GM23338 (cell line): ENCODE measurements at regions not wholly inside any gene's neighbourhood (a gene's known extent, or its start where the extent isn't known, plus 50 kb on each side); places are given as distances from the start of the nearest gene placed in this dataset.

ENCODE experiments used
- CREB1 ChIP-seq: fragments of 250-450 bp; sonication (Bioruptor Pico); IDR thresholded peaks from 2 replicates; pipeline ENCODE4 v1.5.0; 2020; ENCODE audit warnings: low read depth, mild to moderate bottlenecking, moderate library complexity
- CTCF ChIP-seq, 2 experiments: fragments of 200-600 bp in 1 of 2; sonication (generic) in 1 of 2; conservative IDR thresholded peaks; 2 replicates each; pipeline versions ENCODE4 v1.5.1 to v1.6.1; 2016 to 2017; ENCODE audit warnings: antibody characterized with exemption in 2 of 2, low read depth in 2 of 2, mild to moderate bottlenecking in 2 of 2, moderate library complexity in 1 of 2
- ETS1 ChIP-seq: IDR thresholded peaks from 2 replicates; pipeline ENCODE4 v1.6.1; 2016; ENCODE audit warnings: antibody characterized with exemption
- EZH2 ChIP-seq: fragments of 200-600 bp; sonication (generic); IDR thresholded peaks from one replicate; pipeline ENCODE4 v1.8.0; 2017; ENCODE audit warnings: antibody characterized with exemption, mild to moderate bottlenecking, low read depth; ENCODE audit not compliant: unreplicated experiment
- EZH2phosphoT487 ChIP-seq: fragments of 200-600 bp; sonication (generic); IDR thresholded peaks from one replicate; pipeline ENCODE4 v1.8.1; 2018; ENCODE audit warnings: antibody characterized with exemption; ENCODE audit not compliant: unreplicated experiment
- JUNB ChIP-seq: IDR thresholded peaks from one replicate; pipeline ENCODE4 v1.6.1; 2016; ENCODE audit warnings: antibody characterized with exemption; ENCODE audit not compliant: unreplicated experiment
- POLR2AphosphoS5 ChIP-seq: IDR thresholded peaks from 2 replicates; pipeline ENCODE4 v1.6.1; 2016; ENCODE audit warnings: antibody characterized with exemption, low read depth
- STAT1 ChIP-seq: IDR thresholded peaks from one replicate; pipeline ENCODE4 v1.6.1; 2016; ENCODE audit warnings: antibody characterized with exemption; ENCODE audit not compliant: unreplicated experiment
- ZNF331 ChIP-seq: fragments of 250-450 bp; sonication (Bioruptor Pico); IDR thresholded peaks from 2 replicates; pipeline ENCODE4 v1.5.0; 2020; ENCODE audit warnings: low read depth, mild to moderate bottlenecking, moderate library complexity
- TF ChIP-seq, protein P1 (sequence below): fragments of 250-450 bp; sonication (Bioruptor Pico); IDR thresholded peaks from 2 replicates; pipeline ENCODE4 v1.5.0; 2020; ENCODE audit warnings: mild to moderate bottlenecking, moderate library complexity
- TF ChIP-seq, protein P2 (sequence below): IDR thresholded peaks from one replicate; pipeline ENCODE4 v1.6.1; 2018; ENCODE audit warnings: antibody characterized with exemption; ENCODE audit not compliant: unreplicated experiment

GRCh38 chr2:82155469-82155868, 1850.9 kb upstream of the LRRTM1 start:
- TF ChIP-seq EZH2 (no peak), CTCF (conservative IDR thresholded peaks at IDR 0.05; ENCODE audit: low read depth in 2 of 2) (no peak), JUNB (no peak), POLR2AphosphoS5 (no peak), ZNF331 (CRISPR knock-in tag) (no peak), EZH2phosphoT487 (no peak), CREB1 (no peak), ETS1 (no peak), STAT1 (no peak)
- TF ChIP-seq, protein P1, sequence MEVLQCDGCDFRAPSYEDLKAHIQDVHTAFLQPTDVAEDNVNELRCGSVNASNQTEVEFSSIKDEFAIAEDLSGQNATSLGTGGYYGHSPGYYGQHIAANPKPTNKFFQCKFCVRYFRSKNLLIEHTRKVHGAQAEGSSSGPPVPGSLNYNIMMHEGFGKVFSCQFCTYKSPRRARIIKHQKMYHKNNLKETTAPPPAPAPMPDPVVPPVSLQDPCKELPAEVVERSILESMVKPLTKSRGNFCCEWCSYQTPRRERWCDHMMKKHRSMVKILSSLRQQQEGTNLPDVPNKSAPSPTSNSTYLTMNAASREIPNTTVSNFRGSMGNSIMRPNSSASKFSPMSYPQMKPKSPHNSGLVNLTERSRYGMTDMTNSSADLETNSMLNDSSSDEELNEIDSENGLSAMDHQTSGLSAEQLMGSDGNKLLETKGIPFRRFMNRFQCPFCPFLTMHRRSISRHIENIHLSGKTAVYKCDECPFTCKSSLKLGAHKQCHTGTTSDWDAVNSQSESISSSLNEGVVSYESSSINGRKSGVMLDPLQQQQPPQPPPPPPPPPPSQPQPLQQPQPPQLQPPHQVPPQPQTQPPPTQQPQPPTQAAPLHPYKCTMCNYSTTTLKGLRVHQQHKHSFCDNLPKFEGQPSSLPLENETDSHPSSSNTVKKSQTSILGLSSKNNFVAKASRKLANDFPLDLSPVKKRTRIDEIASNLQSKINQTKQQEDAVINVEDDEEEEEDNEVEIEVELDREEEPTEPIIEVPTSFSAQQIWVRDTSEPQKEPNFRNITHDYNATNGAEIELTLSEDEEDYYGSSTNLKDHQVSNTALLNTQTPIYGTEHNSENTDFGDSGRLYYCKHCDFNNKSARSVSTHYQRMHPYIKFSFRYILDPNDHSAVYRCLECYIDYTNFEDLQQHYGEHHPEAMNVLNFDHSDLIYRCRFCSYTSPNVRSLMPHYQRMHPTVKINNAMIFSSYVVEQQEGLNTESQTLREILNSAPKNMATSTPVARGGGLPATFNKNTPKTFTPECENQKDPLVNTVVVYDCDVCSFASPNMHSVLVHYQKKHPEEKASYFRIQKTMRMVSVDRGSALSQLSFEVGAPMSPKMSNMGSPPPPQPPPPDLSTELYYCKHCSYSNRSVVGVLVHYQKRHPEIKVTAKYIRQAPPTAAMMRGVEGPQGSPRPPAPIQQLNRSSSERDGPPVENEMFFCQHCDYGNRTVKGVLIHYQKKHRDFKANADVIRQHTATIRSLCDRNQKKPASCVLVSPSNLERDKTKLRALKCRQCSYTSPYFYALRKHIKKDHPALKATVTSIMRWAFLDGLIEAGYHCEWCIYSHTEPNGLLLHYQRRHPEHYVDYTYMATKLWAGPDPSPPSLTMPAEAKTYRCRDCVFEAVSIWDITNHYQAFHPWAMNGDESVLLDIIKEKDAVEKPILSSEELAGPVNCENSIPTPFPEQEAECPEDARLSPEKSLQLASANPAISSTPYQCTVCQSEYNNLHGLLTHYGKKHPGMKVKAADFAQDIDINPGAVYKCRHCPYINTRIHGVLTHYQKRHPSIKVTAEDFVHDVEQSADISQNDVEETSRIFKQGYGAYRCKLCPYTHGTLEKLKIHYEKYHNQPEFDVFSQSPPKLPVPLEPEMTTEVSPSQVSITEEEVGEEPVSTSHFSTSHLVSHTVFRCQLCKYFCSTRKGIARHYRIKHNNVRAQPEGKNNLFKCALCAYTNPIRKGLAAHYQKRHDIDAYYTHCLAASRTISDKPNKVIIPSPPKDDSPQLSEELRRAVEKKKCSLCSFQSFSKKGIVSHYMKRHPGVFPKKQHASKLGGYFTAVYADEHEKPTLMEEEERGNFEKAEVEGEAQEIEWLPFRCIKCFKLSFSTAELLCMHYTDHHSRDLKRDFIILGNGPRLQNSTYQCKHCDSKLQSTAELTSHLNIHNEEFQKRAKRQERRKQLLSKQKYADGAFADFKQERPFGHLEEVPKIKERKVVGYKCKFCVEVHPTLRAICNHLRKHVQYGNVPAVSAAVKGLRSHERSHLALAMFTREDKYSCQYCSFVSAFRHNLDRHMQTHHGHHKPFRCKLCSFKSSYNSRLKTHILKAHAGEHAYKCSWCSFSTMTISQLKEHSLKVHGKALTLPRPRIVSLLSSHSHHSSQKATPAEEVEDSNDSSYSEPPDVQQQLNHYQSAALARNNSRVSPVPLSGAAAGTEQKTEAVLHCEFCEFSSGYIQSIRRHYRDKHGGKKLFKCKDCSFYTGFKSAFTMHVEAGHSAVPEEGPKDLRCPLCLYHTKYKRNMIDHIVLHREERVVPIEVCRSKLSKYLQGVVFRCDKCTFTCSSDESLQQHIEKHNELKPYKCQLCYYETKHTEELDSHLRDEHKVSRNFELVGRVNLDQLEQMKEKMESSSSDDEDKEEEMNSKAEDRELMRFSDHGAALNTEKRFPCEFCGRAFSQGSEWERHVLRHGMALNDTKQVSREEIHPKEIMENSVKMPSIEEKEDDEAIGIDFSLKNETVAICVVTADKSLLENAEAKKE (CRISPR knock-in tag), result no peak
- TF ChIP-seq, protein P2, sequence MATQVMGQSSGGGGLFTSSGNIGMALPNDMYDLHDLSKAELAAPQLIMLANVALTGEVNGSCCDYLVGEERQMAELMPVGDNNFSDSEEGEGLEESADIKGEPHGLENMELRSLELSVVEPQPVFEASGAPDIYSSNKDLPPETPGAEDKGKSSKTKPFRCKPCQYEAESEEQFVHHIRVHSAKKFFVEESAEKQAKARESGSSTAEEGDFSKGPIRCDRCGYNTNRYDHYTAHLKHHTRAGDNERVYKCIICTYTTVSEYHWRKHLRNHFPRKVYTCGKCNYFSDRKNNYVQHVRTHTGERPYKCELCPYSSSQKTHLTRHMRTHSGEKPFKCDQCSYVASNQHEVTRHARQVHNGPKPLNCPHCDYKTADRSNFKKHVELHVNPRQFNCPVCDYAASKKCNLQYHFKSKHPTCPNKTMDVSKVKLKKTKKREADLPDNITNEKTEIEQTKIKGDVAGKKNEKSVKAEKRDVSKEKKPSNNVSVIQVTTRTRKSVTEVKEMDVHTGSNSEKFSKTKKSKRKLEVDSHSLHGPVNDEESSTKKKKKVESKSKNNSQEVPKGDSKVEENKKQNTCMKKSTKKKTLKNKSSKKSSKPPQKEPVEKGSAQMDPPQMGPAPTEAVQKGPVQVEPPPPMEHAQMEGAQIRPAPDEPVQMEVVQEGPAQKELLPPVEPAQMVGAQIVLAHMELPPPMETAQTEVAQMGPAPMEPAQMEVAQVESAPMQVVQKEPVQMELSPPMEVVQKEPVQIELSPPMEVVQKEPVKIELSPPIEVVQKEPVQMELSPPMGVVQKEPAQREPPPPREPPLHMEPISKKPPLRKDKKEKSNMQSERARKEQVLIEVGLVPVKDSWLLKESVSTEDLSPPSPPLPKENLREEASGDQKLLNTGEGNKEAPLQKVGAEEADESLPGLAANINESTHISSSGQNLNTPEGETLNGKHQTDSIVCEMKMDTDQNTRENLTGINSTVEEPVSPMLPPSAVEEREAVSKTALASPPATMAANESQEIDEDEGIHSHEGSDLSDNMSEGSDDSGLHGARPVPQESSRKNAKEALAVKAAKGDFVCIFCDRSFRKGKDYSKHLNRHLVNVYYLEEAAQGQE, result no peak
